NCI-H1105 (cell line): ENCODE measurements at regions not wholly inside any gene's neighbourhood (a gene's known extent, or its start where the extent isn't known, plus 50 kb on each side); places are given as distances from the start of the nearest gene placed in this dataset.

ENCODE experiments used
- DNase-seq: peaks from one replicate; lab custom pipeline; 2025; lab: John Stamatoyannopoulos, UW

- no peak for DNase-seq
Measured at GRCh38 chr1:238296371-238296770, 405.6 kb upstream of the ZP4 start.

GRCh38 chr1:238293075-238293474, 402.4 kb upstream of the ZP4 start:
- no peak for DNase-seq

GRCh38 chr1:238281418-238281817, 390.7 kb upstream of the ZP4 start:
- no peak for DNase-seq

DNA sequence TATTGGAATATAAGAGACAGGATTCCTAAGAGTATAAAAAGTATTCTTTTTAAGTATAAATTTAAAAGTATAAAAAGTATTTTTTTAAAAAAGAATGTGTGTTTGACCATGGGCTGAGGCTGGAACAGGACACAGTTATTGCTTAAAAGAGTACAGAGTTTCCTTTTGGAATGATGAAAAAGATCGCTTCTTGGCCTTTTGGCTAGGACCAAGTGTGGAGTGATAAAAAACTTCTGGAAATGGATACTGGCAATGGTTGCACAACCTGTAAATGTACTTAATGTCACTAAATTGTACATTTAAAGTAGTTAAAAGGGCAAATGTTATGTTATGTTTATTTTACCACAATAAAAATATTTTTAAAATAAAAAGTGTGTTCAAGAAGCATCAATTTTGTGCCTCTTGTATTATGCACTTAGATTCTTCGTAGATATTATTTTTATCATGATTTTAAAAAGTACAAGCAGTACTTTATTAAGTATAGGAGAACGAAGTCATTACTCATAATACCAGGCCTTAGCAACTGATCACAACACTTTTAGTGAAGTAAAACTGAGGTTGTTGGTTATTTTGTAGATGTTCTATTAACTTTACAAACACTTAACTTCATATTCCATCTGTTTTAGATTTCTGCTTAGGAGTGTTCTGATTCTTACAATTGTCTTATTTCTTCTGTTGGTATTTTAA, 389.1 kb upstream of the ZP4 start:
- DNase-seq, result no peak

DNA sequence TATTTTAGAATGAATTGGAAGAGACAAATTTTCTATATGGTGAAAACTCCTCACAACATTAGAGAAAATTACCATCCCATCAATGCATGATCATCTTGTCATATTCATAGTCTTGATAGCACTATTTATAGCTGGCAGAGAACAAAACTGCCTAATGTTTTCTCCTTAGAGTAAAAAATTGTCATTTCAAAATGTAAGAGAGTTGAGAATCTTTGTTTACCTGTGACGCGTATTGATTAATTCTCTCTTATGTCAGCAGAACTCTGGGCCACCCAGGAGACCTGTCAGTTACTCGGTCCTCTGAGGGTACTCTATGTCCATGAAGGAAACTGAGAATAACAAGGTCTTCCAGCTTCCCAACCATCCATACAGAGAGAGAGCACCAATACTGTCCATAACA, 381.4 kb upstream of the ZP4 start:
- no peak for DNase-seq

- DNase-seq, result no peak
Measured at GRCh38 chr1:238265866-238266265, 375.1 kb upstream of the ZP4 start.

DNA sequence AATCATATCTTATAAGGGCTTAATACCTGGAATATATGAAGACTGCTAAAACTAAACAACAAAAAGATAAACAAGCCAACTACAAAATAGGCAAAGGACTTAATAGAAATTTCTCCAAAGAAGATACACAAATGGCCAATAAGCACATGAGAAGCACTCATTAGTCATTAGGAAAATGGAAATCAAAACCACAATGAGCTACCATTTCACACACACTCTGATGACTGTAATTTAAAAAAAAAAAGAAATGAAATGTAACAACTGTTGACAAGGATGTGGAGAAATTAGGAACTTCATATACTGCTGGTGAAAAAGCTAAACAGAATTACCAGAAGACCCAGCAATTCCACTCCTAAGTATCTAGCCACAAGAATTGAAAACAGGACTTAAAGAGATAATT, 374.2 kb upstream of the ZP4 start:
- no peak for DNase-seq

DNA sequence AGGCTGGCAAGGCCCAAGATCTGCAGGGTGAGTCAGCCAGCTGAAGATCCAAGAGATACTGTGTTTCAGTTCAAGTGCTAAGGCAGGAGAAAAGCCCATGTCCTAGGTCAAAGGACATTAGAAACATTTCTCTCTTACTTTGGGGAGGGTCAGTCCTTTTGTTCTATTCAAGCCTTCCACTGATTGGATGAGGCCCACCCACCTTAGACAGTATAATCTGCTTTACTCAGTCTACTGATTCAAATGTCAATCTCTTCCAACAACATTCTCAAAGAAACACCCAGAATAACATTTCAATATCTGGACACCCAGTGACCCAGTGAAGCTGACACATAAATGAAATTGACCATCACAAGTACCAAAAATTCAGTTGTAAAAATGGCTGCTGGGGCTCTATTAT, 367.8 kb upstream of the ZP4 start:
- no peak for DNase-seq

GRCh38 chr1:238257018-238257621, 366.4 kb upstream of the ZP4 start:
- no peak for DNase-seq

DNA sequence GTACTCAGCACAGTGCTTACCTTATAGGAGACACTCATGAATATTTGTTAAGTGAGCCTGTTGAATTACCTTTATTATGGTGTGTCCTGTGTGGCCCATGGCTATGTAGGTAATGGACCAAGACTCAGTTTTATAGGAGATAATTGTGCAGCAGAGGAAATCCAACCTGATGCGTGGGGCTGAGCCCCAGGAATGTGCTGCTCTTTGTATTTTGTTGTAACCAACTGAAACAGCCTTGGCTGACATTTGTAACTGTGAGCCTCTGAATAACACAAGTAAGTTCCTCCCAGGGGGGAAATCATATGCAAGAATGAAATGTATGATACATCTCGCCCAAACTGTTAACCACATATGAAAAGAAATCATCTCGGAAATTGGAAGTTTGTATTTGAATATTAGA, 364.2 kb upstream of the ZP4 start:
- no peak for DNase-seq

DNA sequence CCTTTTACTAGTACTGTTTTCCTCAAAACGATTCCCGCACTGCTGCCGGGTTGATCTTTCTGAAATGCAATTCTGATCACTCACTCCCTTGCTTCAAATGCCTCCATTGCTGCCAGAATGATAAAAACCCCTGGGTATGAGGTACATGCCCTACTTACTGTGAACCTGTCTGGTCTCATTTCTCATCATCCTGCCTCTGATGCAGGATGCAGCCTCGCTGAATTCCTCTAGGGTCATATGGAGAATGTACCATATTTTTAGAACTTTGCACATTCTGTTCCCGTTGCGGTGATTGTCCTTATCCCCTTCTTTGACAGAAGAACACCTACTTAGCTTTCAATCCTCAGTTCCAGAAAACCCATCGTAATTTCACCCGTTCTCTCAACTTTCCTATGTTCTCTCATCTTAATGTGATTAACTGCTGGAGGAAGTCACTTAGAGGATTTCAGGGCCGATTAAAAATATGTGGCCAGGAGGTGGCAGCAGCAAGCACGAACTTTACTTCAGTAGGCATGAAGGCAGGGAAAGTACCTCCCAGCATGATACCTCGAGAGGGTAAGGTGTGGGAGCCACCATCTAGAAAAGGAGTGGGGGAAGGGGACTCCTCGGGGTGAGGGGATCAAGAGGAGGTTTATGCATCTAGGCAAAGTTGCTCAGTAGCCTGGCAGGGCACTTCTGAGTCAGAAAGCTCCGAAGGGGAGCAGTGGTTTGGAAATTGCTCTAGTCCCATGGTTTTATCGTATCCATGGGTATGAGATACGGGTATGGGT, 361.5 kb upstream of the ZP4 start:
- DNase-seq, result no peak

GRCh38 chr1:238248356-238248755, 357.6 kb upstream of the ZP4 start:
- DNase-seq, result no peak

- no peak for DNase-seq
Measured at GRCh38 chr1:238242181-238242580, 351.5 kb upstream of the ZP4 start.

DNA sequence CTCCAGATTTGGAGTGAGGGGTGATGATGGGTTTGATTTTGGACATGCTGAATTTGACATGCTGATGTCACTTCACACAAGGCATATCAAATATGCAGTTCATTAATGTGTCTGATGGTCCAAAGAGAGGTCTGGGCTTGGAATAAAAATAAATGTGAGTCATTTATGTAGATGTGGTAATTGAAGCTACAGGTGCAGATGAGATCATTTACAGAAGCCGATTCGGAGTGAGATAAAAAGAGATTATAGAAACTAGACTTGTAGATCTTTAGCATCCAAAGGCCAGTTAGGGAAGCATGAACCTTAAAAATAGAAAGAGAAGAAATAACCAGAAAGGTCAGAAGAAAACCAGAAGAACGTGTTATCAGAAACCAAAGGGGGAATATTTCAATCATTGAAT, 350.9 kb upstream of the ZP4 start:
- DNase-seq, result no peak

DNA sequence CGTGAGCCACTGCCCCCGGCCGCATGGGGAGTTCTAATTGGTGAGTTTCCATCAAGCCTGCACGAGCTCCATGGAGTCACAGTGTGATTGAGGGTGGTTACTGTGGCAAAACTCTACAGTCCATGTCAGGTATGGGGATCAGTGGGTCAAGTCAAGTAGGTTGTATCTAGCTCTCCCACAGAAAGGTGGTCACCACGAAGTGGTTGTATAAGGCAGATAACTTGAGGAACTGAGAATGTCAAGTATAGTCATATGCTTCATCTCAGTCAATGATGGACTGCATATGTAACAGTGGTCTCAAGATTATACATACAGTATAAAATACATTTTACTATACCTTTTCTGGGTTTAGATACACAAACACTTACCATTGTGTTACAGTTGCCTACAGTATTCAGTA, 348.6 kb upstream of the ZP4 start:
- no peak for DNase-seq

- DNase-seq, result no peak
Measured at GRCh38 chr1:238233966-238234365, 343.2 kb upstream of the ZP4 start.

DNA sequence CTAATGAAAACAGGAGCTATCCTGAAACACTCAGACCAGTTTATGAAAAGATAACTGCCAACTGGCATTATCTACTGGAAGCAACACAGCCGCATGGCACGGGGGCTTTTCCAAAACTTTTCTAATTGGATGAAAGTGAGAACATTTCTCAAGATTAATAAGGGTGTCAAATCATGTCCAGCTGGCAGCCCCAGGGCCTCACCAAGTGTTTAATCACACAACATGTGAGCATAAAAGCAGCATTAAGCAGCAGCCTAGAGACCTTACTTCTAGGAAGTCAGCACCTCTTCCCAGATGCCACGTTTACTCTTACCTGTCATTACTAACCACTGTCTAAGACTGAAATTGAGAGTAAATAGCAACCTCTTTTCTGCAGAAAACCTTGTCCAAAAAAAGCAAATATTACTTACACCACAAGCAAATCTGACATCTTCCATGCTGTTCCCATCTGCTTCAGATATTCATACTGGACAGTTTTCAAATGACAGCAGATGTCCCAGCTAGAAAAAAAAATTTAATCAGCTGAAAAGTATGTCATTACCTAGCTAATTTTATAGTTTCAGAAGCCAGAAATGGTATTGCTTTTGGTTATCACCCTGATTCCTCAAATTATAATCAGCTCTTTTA, 341.5 kb upstream of the ZP4 start:
- no peak for DNase-seq

- no peak for DNase-seq
Measured at GRCh38 chr1:238226810-238227209, 336.1 kb upstream of the ZP4 start.

DNA sequence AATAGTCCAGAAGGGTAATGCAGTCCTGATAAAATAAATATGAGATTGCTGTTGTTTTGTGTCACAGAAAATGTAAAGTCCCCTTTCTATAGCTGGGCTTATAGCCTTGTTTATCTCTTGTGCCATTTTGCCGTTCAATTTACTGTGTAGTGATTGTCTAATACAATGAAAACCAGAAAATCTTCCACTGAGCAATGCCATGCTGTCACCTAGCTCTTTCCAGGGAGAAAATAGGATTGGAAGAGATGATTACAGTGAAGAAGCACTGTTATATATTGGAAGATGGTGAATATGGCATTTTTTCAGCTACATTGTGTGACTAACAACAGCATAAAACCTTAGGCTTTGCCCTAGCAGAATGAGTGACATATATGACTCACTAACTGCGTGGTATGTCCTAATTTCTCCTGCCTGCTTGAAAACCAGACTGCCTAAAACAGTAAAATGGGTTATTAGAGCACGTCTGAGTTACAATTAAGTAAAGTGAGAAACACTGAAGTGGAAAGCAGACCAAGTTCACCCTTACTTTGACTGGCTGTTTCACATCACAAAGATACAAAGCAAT, 332.4 kb upstream of the ZP4 start:
- DNase-seq, result no peak

GRCh38 chr1:238221738-238222137, 331.0 kb upstream of the ZP4 start:
- DNase-seq, result no peak

- no peak for DNase-seq
Measured at GRCh38 chr1:238214449-238214848, 323.7 kb upstream of the ZP4 start.

- DNase-seq, result no peak
Measured at GRCh38 chr1:238205045-238205662, 314.4 kb upstream of the ZP4 start.
